ENCODE measurements at regions not wholly inside any gene's neighbourhood (a gene's known extent, or its start where the extent isn't known, plus 50 kb on each side); places are given as distances from the start of the nearest gene placed in this dataset.

DNA sequence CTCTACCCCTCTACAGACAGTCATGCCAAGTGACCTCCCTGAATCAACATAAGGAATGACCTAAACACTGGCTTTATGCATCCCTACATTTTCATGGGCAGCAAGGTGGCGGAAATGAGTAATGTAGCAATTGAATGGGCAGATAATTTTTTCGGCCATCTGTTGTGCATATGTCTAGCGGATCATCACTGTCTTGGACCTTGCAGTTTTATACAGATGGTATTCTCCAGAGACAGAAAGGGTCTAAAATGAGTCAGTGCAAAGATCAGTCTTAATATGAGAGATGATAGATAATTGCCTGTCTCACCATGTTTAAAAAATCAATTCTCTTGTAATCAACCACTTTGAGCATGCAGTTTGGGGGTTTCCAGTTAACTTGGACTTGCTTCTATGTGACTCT is 177.3 kb upstream of the DKK2 start:
- POLR2A ChIA-PET: no interaction called here
- no peak for DNase-seq (ENCODE audit: extremely low spot score)
- TF ChIP-seq, protein P1, sequence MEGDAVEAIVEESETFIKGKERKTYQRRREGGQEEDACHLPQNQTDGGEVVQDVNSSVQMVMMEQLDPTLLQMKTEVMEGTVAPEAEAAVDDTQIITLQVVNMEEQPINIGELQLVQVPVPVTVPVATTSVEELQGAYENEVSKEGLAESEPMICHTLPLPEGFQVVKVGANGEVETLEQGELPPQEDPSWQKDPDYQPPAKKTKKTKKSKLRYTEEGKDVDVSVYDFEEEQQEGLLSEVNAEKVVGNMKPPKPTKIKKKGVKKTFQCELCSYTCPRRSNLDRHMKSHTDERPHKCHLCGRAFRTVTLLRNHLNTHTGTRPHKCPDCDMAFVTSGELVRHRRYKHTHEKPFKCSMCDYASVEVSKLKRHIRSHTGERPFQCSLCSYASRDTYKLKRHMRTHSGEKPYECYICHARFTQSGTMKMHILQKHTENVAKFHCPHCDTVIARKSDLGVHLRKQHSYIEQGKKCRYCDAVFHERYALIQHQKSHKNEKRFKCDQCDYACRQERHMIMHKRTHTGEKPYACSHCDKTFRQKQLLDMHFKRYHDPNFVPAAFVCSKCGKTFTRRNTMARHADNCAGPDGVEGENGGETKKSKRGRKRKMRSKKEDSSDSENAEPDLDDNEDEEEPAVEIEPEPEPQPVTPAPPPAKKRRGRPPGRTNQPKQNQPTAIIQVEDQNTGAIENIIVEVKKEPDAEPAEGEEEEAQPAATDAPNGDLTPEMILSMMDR (IDR thresholded peaks at IDR 0.05; ENCODE audit: control extremely low read depth, extremely low read depth, low read depth, missing control alignments): no peak
- CTCF ChIA-PET: no interaction called here

- DNase-seq (ENCODE audit: extremely low spot score): no peak
- ChIA-PET POLR2A (no interaction called here), CTCF (no interaction called here)
- TF ChIP-seq, protein P1 (IDR thresholded peaks at IDR 0.05; ENCODE audit: control extremely low read depth, extremely low read depth, low read depth, missing control alignments): no peak
These were observed 176.5 kb upstream of the DKK2 start for GRCh38 chr4:107212565-107212964.

GRCh38 chr4:107210450-107211239 is 174.5 kb upstream of the DKK2 start:
- ChIA-PET CTCF (interaction anchor here (1.6 kb wide), 1 partner anchor 10 kb away, joined by 4 read pairs; no protein-coding TSS in a partner anchor), POLR2A (no interaction called here)
- TF ChIP-seq, protein P1 (IDR thresholded peaks at IDR 0.05; ENCODE audit: control extremely low read depth, extremely low read depth, low read depth, missing control alignments): no peak
- no peak for DNase-seq (ENCODE audit: extremely low spot score)

GRCh38 chr4:107203733-107204132 is 167.6 kb upstream of the DKK2 start:
- no peak for DNase-seq (ENCODE audit: extremely low spot score)
- TF ChIP-seq, protein P1 (IDR thresholded peaks at IDR 0.05; ENCODE audit: control extremely low read depth, extremely low read depth, low read depth, missing control alignments): no peak
- CTCF ChIA-PET: interaction anchor here (2.9 kb wide), 1 partner anchor 20 kb away, joined by 7 read pairs; no protein-coding TSS in a partner anchor
- POLR2A ChIA-PET: no interaction called here

DNA sequence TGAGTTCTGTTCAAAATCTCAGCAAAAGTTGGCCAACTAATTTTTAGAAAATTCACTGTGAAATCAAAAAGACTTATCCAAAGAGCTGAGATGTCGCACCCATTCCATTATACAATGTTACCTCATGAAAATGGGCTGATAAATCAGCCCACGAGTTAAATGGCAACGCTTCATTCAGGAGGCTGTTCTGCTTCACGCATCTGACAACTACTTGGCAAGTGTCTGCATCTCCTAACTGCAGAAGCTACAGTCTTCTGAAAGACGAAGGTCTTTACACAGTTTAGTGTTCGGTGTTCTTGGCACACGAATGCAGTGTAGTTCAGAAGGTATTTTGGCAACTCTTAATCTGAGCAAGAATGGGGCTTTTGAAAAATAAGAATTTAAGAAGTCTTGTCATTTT is 166.6 kb upstream of the DKK2 start:
- POLR2A ChIA-PET: no interaction called here
- no peak for DNase-seq (ENCODE audit: extremely low spot score)
- CTCF ChIA-PET: interaction anchor here (2.9 kb wide), 1 partner anchor 19 kb away, joined by 7 read pairs; no protein-coding TSS in a partner anchor
- TF ChIP-seq, protein P1 (IDR thresholded peaks at IDR 0.05; ENCODE audit: control extremely low read depth, extremely low read depth, low read depth, missing control alignments): no peak

DNA sequence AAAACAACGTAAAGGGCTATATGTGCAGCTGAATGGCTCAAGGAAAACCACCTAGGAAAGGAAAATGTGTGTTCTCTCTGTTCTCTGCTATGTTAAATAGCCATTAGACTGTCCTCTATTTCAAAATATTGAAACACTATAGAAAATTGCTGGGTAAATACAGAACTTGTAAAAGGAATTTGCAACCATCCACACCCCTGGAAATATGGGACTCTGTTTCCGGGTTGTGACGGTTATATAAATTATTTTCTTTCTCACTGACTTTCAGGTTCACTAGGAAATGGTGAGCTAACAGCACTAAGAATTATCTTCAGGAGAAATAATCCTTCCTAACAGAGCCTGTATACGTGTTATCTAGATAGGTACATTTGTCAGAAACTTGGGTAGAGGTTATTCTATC is 161.0 kb upstream of the DKK2 start:
- no peak for DNase-seq (ENCODE audit: extremely low spot score)
- TF ChIP-seq, protein P1 (IDR thresholded peaks at IDR 0.05; ENCODE audit: control extremely low read depth, extremely low read depth, low read depth, missing control alignments): no peak
- POLR2A ChIA-PET: no interaction called here
- CTCF ChIA-PET: interaction anchor here (1.1 kb wide), 1 partner anchor 14 kb away, joined by 3 read pairs; no protein-coding TSS in a partner anchor
